DOHH2 (cell line): ENCODE measurements at regions not wholly inside any gene's neighbourhood (a gene's known extent, or its start where the extent isn't known, plus 50 kb on each side); places are given as distances from the start of the nearest gene placed in this dataset.

ENCODE experiments used
- EZH2phosphoT487 ChIP-seq: fragments of 200-600 bp; sonication (generic); IDR thresholded peaks from 2 replicates; pipeline ENCODE4 v1.6.1; 2017; ENCODE audit warnings: borderline replicate concordance, mild to moderate bottlenecking, antibody characterized with exemption, low read length, moderate library complexity, mixed read lengths
- TF ChIP-seq, protein P1 (sequence below): fragments of 200-600 bp; sonication (generic); IDR thresholded peaks from one replicate; pipeline ENCODE4 v1.5.1; 2014; ENCODE audit warnings: antibody characterized with exemption, mild to moderate bottlenecking, low read depth, low read length; ENCODE audit not compliant: poor library complexity, severe bottlenecking

DNA sequence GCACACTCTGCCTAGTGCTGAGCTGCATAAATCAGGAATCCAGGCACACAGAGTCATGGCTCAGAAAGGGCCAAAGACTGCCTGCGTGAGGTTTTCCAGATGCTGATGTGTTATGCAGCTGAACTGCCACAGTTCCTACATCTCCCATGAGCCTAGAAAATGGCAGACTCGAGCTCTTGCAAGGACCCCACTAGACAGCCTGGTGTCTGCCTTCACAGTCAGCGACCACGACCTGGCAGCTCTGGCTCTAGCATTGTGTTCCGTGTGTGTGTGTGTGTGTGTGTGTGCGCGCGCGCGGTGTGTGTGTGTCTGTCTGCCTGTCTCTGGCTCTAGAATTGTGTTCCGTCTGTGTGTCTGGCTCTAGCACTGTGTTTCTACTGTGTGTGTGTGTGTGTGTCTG, 203.6 kb upstream of the AGTR2 start:
- TF ChIP-seq, protein P1, sequence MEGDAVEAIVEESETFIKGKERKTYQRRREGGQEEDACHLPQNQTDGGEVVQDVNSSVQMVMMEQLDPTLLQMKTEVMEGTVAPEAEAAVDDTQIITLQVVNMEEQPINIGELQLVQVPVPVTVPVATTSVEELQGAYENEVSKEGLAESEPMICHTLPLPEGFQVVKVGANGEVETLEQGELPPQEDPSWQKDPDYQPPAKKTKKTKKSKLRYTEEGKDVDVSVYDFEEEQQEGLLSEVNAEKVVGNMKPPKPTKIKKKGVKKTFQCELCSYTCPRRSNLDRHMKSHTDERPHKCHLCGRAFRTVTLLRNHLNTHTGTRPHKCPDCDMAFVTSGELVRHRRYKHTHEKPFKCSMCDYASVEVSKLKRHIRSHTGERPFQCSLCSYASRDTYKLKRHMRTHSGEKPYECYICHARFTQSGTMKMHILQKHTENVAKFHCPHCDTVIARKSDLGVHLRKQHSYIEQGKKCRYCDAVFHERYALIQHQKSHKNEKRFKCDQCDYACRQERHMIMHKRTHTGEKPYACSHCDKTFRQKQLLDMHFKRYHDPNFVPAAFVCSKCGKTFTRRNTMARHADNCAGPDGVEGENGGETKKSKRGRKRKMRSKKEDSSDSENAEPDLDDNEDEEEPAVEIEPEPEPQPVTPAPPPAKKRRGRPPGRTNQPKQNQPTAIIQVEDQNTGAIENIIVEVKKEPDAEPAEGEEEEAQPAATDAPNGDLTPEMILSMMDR: no peak
- TF ChIP-seq EZH2phosphoT487: no peak
